OCI-LY3 (cell line): ENCODE measurements at regions not wholly inside any gene's neighbourhood (a gene's known extent, or its start where the extent isn't known, plus 50 kb on each side); places are given as distances from the start of the nearest gene placed in this dataset.

ENCODE experiments used
- EZH2phosphoT487 ChIP-seq: fragments of 200-600 bp; shearing (Covaris generic); IDR thresholded peaks from 2 replicates; pipeline ENCODE4 v1.6.1; 2018; ENCODE audit warnings: antibody characterized with exemption, mixed run types, low read depth
- TF ChIP-seq, protein P1 (sequence below): fragments of 200-600, 300-600 bp; sonication (generic); IDR thresholded peaks from 2 replicates; pipeline ENCODE4 v1.5.1; 2014; ENCODE audit warnings: antibody characterized with exemption, low read length, low read depth

DNA sequence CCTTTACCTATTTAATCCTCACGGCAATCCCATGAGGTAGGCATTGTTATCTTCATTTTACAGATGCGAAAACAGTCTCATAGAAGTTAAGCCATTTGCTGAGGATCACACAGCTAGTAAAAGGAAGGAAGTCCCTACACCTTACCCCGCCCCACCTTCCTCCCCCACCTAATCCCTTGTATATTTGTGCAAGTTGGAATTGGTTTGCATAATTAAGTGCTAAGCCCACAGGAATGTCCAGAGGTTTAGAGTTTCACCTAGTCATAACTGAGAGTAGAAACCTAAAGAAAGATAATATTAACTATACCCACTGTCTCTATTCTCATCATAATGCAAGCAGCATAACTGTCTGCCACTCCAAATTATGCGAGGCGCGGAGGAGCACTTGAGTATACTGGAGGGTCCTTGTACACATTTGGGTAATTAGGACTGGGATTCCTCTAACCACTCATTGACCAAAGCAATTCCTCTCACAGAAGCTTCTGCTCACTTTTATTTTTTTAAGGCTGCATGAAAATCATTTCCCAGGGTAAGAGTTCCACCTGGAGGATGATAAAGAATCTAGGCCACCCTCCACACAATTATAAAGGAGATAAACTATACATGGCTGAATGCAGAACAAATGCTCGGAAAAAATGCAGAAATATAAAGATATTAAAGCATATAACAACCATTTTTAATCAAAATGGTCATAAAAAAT is 199.9 kb downstream of the FAM181B start:
- TF ChIP-seq EZH2phosphoT487: no peak
- TF ChIP-seq, protein P1, sequence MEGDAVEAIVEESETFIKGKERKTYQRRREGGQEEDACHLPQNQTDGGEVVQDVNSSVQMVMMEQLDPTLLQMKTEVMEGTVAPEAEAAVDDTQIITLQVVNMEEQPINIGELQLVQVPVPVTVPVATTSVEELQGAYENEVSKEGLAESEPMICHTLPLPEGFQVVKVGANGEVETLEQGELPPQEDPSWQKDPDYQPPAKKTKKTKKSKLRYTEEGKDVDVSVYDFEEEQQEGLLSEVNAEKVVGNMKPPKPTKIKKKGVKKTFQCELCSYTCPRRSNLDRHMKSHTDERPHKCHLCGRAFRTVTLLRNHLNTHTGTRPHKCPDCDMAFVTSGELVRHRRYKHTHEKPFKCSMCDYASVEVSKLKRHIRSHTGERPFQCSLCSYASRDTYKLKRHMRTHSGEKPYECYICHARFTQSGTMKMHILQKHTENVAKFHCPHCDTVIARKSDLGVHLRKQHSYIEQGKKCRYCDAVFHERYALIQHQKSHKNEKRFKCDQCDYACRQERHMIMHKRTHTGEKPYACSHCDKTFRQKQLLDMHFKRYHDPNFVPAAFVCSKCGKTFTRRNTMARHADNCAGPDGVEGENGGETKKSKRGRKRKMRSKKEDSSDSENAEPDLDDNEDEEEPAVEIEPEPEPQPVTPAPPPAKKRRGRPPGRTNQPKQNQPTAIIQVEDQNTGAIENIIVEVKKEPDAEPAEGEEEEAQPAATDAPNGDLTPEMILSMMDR: peak; percentile 21; the same call in 1 of the 2 replicates
